ENCODE measurements at regions not wholly inside any gene's neighbourhood (a gene's known extent, or its start where the extent isn't known, plus 50 kb on each side); places are given as distances from the start of the nearest gene placed in this dataset.

- TF ChIP-seq CTCF (conservative IDR thresholded peaks at IDR 0.05; ENCODE audit: low read depth): no peak
- POLR2A ChIA-PET (ENCODE audit: low non-redundant PET): no interaction called here
- no peak for DNase-seq (ENCODE audit: low spot score)
- CTCF ChIA-PET: no interaction called here
- H3K27ac ChIP-seq: no peak overlapping the region
These were observed 700.6 kb downstream of the NLGN4X start for GRCh38 chrX:5528057-5528456.

GRCh38 chrX:5526191-5526590 is 702.5 kb downstream of the NLGN4X start:
- no peak overlapping the region for H3K27ac ChIP-seq
- POLR2A ChIA-PET (ENCODE audit: low non-redundant PET): no interaction called here
- CTCF ChIA-PET: no interaction called here
- DNase-seq (ENCODE audit: low spot score): no peak
- TF ChIP-seq CTCF (conservative IDR thresholded peaks at IDR 0.05; ENCODE audit: low read depth): no peak

- H3K27ac ChIP-seq: no peak overlapping the region
- TF ChIP-seq CTCF (conservative IDR thresholded peaks at IDR 0.05; ENCODE audit: low read depth): no peak
- POLR2A ChIA-PET (ENCODE audit: low non-redundant PET): no interaction called here
- DNase-seq (ENCODE audit: low spot score): no peak
- CTCF ChIA-PET: no interaction called here
These were observed 737.7 kb downstream of the NLGN4X start for GRCh38 chrX:5490786-5491563.

- CTCF ChIA-PET: no interaction called here
These were observed 754.4 kb downstream of the NLGN4X start for GRCh38 chrX:5474282-5474681.

GRCh38 chrX:5458300-5458842 is 770.3 kb downstream of the NLGN4X start:
- POLR2A ChIA-PET (ENCODE audit: low non-redundant PET): no interaction called here
- DNase-seq (ENCODE audit: low spot score): no peak
- CTCF ChIA-PET: no interaction called here
- no peak overlapping the region for H3K27ac ChIP-seq
- no peak for TF ChIP-seq CTCF (conservative IDR thresholded peaks at IDR 0.05; ENCODE audit: low read depth)

More at GRCh38 chrX:5474282-5474681, 754.4 kb downstream of the NLGN4X start:
- H3K27ac ChIP-seq: no peak overlapping the region
- TF ChIP-seq CTCF (conservative IDR thresholded peaks at IDR 0.05; ENCODE audit: low read depth): no peak
- POLR2A ChIA-PET (ENCODE audit: low non-redundant PET): no interaction called here
- no peak for DNase-seq (ENCODE audit: low spot score)

- no peak for TF ChIP-seq CTCF (conservative IDR thresholded peaks at IDR 0.05; ENCODE audit: low read depth)
- H3K27ac ChIP-seq: no peak overlapping the region
- DNase-seq (ENCODE audit: low spot score): no peak
- ChIA-PET POLR2A (ENCODE audit: low non-redundant PET) (no interaction called here), CTCF (interaction anchor here (0.6 kb wide), 1 partner anchor 1078 kb away, joined by 3 read pairs; no protein-coding TSS in a partner anchor)
These were observed 779.3 kb downstream of the NLGN4X start for GRCh38 chrX:5449323-5449722.
